ENCODE measurements at regions not wholly inside any gene's neighbourhood (a gene's known extent, or its start where the extent isn't known, plus 50 kb on each side); places are given as distances from the start of the nearest gene placed in this dataset.

GRCh38 chr3:3240986-3241385, 61.5 kb upstream of the CRBN start:
- DNase-seq (ENCODE audit: low read depth) = no peak

GRCh38 chr3:3237979-3238378, 58.5 kb upstream of the CRBN start:
- DNase-seq (ENCODE audit: low read depth) = no peak

- no peak for DNase-seq (ENCODE audit: low read depth)
These were observed 52.8 kb upstream of the CRBN start for GRCh38 chr3:3232251-3232650.

Measured in EH (cell line).